Gastrocnemius medialis (tissue), 4 donors: ENCODE measurements at regions not wholly inside any gene's neighbourhood (a gene's known extent, or its start where the extent isn't known, plus 50 kb on each side); places are given as distances from the start of the nearest gene placed in this dataset.

Experiments used
- ATAC-seq, 2 donors: fragments of 150-250 bp; one replicate each; pipeline ENCODE4 v1.9.1; 2016
- DNase-seq, 2 donors: peaks; one replicate each; pipeline ENCODE4 v3.0.0-alpha.2; 2019
- H3K27ac ChIP-seq, 4 donors: fragments of 200-600 bp; sonication (generic); 1 replicate in 1 of 4; 2 replicates in 3 of 4; pipeline ENCODE4 v1.5.1; 2016 to 2018; ENCODE audit warnings: mild to moderate bottlenecking in 2 of 4, moderate library complexity in 1 of 4
- H3K27me3 ChIP-seq, 3 donors: fragments of 200-600 bp; sonication (generic) in 2 of 3; 1 replicate in 1 of 3; 2 replicates in 2 of 3; pipeline versions ENCODE4 v1.5.1 to v1.6.0; 2016 to 2019; ENCODE audit warnings: mild to moderate bottlenecking in 1 of 3, moderate library complexity in 1 of 3
- H3K36me3 ChIP-seq, 2 donors: fragments of 200-600 bp; sonication (generic) in 1 of 2; one replicate each; pipeline ENCODE4 v1.5.1; 2017 to 2018
- H3K4me1 ChIP-seq, 2 donors: fragments of 200-600 bp; sonication (generic) in 1 of 2; one replicate each; pipeline ENCODE4 v1.5.1; 2016 to 2017; ENCODE audit warnings: mild to moderate bottlenecking in 2 of 2
- H3K4me3 ChIP-seq, 4 donors: fragments of 200-600 bp; sonication (generic) in 3 of 4; 1 replicate in 1 of 4; 2 replicates in 3 of 4; pipeline ENCODE4 v1.5.1; 2016 to 2019; ENCODE audit warnings: mild to moderate bottlenecking in 2 of 4
- H3K9me3 ChIP-seq, 3 donors: fragments of 200-600 bp; sonication (generic) in 2 of 3; 1 replicate in 1 of 3; 2 replicates in 2 of 3; pipeline ENCODE4 v1.5.1; 2016 to 2019
- POLR2A ChIP-seq, 2 donors: fragments of 450-650 bp; IDR thresholded peaks; one replicate each; pipeline ENCODE4 v1.6.1; 2017; ENCODE audit warnings: antibody characterized with exemption in 2 of 2, mild to moderate bottlenecking in 2 of 2, moderate library complexity in 2 of 2
- in situ Hi-C, 4 donors: fragments of 200-750 bp; cut with MboI; loops; one replicate each; pipeline versions ENCODE4 v1.15.0 to v1.8.0; 2017; ENCODE audit warnings: low sequenced_read_pairs in 4 of 4
- intact Hi-C: fragments of 100-400 bp; cut with DNase I; formaldehyde crosslinking; loops from one replicate; pipeline ENCODE4 v1.15.1; 2023; ENCODE audit warnings: low total_unique reads
- TF ChIP-seq, protein P1 (sequence below), 5 experiments: fragments of 450-650 bp in 3 of 5; fragments of 200-600 bp in 2 of 5; sonication (generic) in 2 of 5; IDR thresholded peaks in 4 of 5; conservative IDR thresholded peaks in 1 of 5; 1 replicate in 4 of 5; 2 replicates in 1 of 5; pipeline ENCODE4 v1.5.1; 2016 to 2019; ENCODE audit warnings: antibody characterized with exemption in 5 of 5, mild to moderate bottlenecking in 3 of 5, moderate library complexity in 3 of 5

DNA sequence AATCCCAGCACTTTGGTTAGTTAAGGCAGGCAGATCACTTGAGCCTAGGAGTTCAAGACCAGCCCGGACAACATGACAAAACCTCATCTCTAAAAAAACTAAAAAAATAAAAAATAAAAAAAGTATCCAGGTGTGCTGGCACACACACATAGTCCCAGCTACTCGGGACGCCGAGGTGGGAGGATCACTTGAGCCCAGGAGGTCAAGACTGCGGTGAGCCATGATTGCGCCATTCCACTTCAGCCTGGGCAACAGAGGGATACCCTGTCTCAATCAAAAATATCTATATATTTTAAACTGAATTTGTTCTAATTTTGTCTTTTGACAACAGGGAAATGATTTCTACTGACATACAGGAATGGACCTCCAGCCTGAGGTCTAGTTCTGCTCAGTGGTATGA lies 73.3 kb upstream of the MBOAT2 start:
- no peaks in the 10 kb centered on the region for H3K4me1 ChIP-seq
- intact Hi-C loops (no loop called here), in situ Hi-C loops (no loop called here)
- TF ChIP-seq POLR2A (IDR thresholded peaks at IDR 0.05) = no peak
- TF ChIP-seq, protein P1, sequence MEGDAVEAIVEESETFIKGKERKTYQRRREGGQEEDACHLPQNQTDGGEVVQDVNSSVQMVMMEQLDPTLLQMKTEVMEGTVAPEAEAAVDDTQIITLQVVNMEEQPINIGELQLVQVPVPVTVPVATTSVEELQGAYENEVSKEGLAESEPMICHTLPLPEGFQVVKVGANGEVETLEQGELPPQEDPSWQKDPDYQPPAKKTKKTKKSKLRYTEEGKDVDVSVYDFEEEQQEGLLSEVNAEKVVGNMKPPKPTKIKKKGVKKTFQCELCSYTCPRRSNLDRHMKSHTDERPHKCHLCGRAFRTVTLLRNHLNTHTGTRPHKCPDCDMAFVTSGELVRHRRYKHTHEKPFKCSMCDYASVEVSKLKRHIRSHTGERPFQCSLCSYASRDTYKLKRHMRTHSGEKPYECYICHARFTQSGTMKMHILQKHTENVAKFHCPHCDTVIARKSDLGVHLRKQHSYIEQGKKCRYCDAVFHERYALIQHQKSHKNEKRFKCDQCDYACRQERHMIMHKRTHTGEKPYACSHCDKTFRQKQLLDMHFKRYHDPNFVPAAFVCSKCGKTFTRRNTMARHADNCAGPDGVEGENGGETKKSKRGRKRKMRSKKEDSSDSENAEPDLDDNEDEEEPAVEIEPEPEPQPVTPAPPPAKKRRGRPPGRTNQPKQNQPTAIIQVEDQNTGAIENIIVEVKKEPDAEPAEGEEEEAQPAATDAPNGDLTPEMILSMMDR (IDR thresholded peaks at IDR 0.05 in 4 of 5, conservative IDR thresholded peaks at IDR 0.05 in 1 of 5) = no peak
- no peaks in the 10 kb centered on the region for H3K9me3 ChIP-seq
- ATAC-seq (no peak), DNase-seq (no peak)
- H3K27me3 ChIP-seq = no peaks in the 10 kb centered on the region
- no peak overlapping the region for H3K4me3 ChIP-seq
- H3K27ac ChIP-seq = no peak overlapping the region
- no peaks in the 10 kb centered on the region for H3K36me3 ChIP-seq

DNA sequence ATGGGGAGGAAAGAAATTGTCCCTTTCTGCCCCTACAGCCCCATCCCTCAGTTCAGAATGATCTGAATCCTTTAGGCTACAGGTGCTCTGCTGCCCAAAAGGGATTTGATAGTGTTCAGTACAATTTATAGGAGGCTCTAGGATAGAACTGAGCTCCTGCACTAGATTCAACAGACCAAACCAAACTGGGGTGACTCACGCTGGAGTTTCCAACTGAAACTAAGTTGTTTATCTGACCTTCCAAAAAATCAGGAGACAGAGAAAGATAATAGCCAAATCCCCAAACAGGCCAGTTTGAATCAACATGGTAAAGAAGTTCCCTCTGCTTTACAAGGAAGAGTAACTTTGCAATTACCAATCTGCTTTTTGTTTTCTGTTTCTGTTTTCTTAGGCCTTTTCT lies 72.7 kb upstream of the MBOAT2 start:
- no peak for DNase-seq
- in situ Hi-C loops = no loop called here
- H3K27me3 ChIP-seq = no peaks in the 10 kb centered on the region
- H3K36me3 ChIP-seq = no peaks in the 10 kb centered on the region
- ATAC-seq = no peak
- H3K4me3 ChIP-seq = no peak overlapping the region
- no peaks in the 10 kb centered on the region for H3K4me1 ChIP-seq
- H3K9me3 ChIP-seq = no peaks in the 10 kb centered on the region
- no peak for TF ChIP-seq POLR2A (IDR thresholded peaks at IDR 0.05)
- TF ChIP-seq, protein P1 (IDR thresholded peaks at IDR 0.05 in 4 of 5, conservative IDR thresholded peaks at IDR 0.05 in 1 of 5) = no peak
- intact Hi-C loops = no loop called here
- H3K27ac ChIP-seq = no peak overlapping the region

DNA sequence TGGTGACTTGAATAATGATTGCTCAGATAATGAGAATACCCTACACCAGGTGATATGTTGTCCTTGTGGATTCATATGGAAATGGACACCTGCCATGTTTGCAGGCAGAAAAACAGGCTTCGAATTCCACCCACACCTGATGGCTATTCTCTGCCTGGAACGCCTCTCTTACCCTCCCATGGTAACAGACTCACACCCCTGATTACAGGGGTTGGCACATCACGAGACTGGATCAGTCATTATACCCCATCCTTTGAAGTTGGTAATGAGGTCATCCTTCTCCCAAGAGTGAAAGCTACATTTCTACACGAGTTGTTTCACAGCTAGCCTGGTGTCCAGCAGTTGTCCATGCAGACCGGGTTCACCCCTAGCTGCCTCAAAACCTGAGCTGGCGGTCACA lies 71.4 kb upstream of the MBOAT2 start:
- Histone ChIP-seq H3K27ac (no peak overlapping the region), H3K4me1 (no peaks in the 10 kb centered on the region), H3K36me3 (no peaks in the 10 kb centered on the region), H3K4me3 (no peak overlapping the region), H3K9me3 (no peaks in the 10 kb centered on the region), H3K27me3 (no peaks in the 10 kb centered on the region)
- TF ChIP-seq POLR2A (IDR thresholded peaks at IDR 0.05) = no peak
- intact Hi-C loops (no loop called here), in situ Hi-C loops (no loop called here)
- ATAC-seq (no peak), DNase-seq (no peak)

DNA sequence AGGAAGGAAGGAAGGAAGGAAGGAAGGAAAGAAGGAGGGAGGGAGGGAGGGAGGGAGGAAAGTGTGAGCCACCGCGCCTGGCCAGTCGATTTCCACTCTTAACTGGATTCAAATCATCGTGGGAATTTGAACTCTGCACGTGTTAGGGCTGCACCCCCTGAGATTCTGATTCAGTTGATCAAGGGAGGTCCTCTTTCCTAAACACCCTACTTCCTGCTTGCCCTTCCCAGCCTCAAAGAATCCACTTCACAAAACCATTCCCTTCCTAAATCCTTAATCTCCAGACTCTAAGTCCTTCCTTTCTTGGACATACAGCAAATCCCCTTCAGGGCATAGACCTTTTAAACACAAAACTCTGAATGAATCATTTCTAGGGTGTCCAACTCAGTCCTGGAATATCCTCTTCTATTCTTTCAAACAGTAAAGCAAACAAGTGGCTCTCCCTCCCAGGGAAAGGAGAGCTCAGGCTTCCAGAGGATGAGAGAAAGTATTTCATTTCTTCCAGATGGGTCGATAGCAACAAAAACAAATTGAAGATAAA lies 68.2 kb upstream of the MBOAT2 start:
- DNase-seq = no peak
- in situ Hi-C loops (no loop called here), intact Hi-C loops (no loop called here)
- Histone ChIP-seq H3K27ac (no peak overlapping the region), H3K4me3 (no peak overlapping the region), H3K36me3 (no peaks in the 10 kb centered on the region), H3K9me3 (no peaks in the 10 kb centered on the region), H3K4me1 (no peaks in the 10 kb centered on the region), H3K27me3 (peaks cover 0 to 3% (median 0%) of the 10 kb centered on the region in 3 donors)
- no peak for TF ChIP-seq POLR2A (IDR thresholded peaks at IDR 0.05)
- TF ChIP-seq, protein P1 (IDR thresholded peaks at IDR 0.05 in 4 of 5, conservative IDR thresholded peaks at IDR 0.05 in 1 of 5) = no peak
- ATAC-seq = no peak

DNA sequence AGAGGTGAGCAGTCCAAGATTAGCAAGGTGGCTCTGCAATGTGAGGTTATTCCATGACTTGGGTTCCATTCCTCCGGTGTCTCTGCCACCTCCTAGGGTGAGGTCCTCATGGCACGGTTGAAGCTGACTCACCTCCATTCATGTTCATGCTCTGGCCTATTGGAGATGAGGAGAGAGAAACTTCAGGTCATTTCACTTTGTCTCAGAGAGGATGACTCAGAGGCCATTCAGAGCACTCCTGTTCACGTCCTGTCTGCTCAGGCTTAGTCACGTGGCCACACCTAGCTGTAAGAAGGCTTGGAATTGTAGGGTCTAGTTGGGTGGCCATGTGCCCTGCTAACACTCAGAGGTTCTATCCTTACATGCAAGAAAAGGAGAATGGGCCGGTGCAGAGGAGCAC lies 67.5 kb upstream of the MBOAT2 start:
- peaks cover 0 to 3% (median 0%) of the 10 kb centered on the region in 3 donors for H3K27me3 ChIP-seq

DNA sequence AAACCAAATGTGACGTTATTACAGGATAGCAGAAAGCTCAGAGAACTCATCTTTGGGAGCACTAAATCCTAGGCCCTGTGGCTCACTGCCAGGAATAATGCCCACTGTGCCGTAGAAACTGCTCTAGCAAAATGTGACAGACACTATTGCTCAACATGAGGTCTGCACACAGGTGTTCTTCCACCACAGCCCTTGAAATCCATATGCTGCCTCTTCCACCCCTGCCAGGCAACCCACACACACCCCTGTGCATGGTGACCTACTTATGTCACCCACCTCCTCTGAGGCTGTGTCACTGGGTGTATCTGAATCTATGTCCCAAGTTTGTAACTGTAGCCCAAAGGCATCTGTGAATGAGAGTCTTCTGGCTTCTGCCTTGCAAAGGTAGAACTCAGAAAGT lies 66.1 kb upstream of the MBOAT2 start:
- DNase-seq (no peak), ATAC-seq (no peak)
- Histone ChIP-seq H3K27ac (no peak overlapping the region), H3K4me3 (no peak overlapping the region), H3K4me1 (no peaks in the 10 kb centered on the region), H3K27me3 (peaks cover 0 to 3% (median 0%) of the 10 kb centered on the region in 3 donors), H3K9me3 (peaks cover 0 to 11% (median 0%) of the 10 kb centered on the region in 3 donors), H3K36me3 (no peaks in the 10 kb centered on the region)
- in situ Hi-C loops = no loop called here
- intact Hi-C loops = no loop called here
- TF ChIP-seq POLR2A (IDR thresholded peaks at IDR 0.05) = no peak

More for the DNA sequence above, 67.5 kb upstream of the MBOAT2 start:
- Histone ChIP-seq H3K27ac (no peak overlapping the region), H3K4me3 (no peak overlapping the region), H3K9me3 (peaks cover 0 to 4% (median 0%) of the 10 kb centered on the region in 3 donors), H3K4me1 (no peaks in the 10 kb centered on the region), H3K36me3 (no peaks in the 10 kb centered on the region)
- no peak for ATAC-seq
- DNase-seq = no peak
- in situ Hi-C loops = no loop called here
- TF ChIP-seq POLR2A (IDR thresholded peaks at IDR 0.05) = no peak
- intact Hi-C loops = no loop called here
